Trophoblast cell (in vitro differentiated cells and primary cell): ENCODE measurements at regions not wholly inside any gene's neighbourhood (a gene's known extent, or its start where the extent isn't known, plus 50 kb on each side); places are given as distances from the start of the nearest gene placed in this dataset.

Experiments
- DNase-seq, 2 donors: peaks; one replicate each; pipeline ENCODE4 v3.0.0-alpha.2; 2016
- H2AFZ ChIP-seq: 2 replicates; pipeline ENCODE4 v1.6.1; 2013; ENCODE audit warnings: low read length, moderate library complexity, mild to moderate bottlenecking; ENCODE audit not compliant: insufficient read depth, poor library complexity
- H2AK5ac ChIP-seq: 2 replicates; pipeline ENCODE4 v1.6.1; 2013; ENCODE audit warnings: mild to moderate bottlenecking, low read length
- H2BK120ac ChIP-seq: 2 replicates; pipeline ENCODE4 v1.6.1; 2013; ENCODE audit warnings: low read length, mild to moderate bottlenecking, moderate library complexity; ENCODE audit not compliant: insufficient read depth, poor library complexity
- H2BK12ac ChIP-seq: 2 replicates; pipeline ENCODE4 v1.6.1; 2013; ENCODE audit warnings: mild to moderate bottlenecking, low read length, moderate library complexity
- H2BK5ac ChIP-seq: 2 replicates; pipeline ENCODE4 v1.6.1; 2013; ENCODE audit warnings: low read length, low read depth, moderate library complexity, mild to moderate bottlenecking; ENCODE audit not compliant: poor library complexity
- H3K14ac ChIP-seq: 2 replicates; pipeline ENCODE4 v1.6.1; 2013; ENCODE audit warnings: mild to moderate bottlenecking, low read length
- H3K18ac ChIP-seq: 2 replicates; pipeline ENCODE4 v1.6.1; 2013; ENCODE audit warnings: mild to moderate bottlenecking, low read length
- H3K23ac ChIP-seq: 2 replicates; pipeline ENCODE4 v1.6.1; 2013; ENCODE audit warnings: low read length
- H3K27ac ChIP-seq: 2 replicates; pipeline ENCODE4 v1.5.1; 2013; ENCODE audit warnings: low read depth, mild to moderate bottlenecking, inconsistent platforms, low read length, moderate library complexity
- H3K27me3 ChIP-seq: 2 replicates; pipeline ENCODE4 v1.6.1; 2013; ENCODE audit warnings: inconsistent platforms, mild to moderate bottlenecking, low read length, moderate library complexity; ENCODE audit not compliant: insufficient read depth
- H3K36me3 ChIP-seq, 2 experiments: 1 replicate in 1 of 2; 2 replicates in 1 of 2; pipeline ENCODE4 v1.6.1; 2013; ENCODE audit warnings: low read length in 2 of 2, mild to moderate bottlenecking in 2 of 2, moderate library complexity in 1 of 2; ENCODE audit not compliant: insufficient read depth in 2 of 2, control insufficient read depth in 1 of 2
- H3K4ac ChIP-seq: 2 replicates; pipeline ENCODE4 v1.6.1; 2013; ENCODE audit warnings: low read depth, mild to moderate bottlenecking, low read length, moderate library complexity
- H3K4me1 ChIP-seq, 2 experiments: 1 replicate in 1 of 2; 2 replicates in 1 of 2; pipeline ENCODE4 v1.6.1; 2013; ENCODE audit warnings: low read length in 2 of 2, mild to moderate bottlenecking in 2 of 2, moderate library complexity in 1 of 2; ENCODE audit not compliant: insufficient read depth in 2 of 2, control insufficient read depth in 1 of 2
- H3K4me2 ChIP-seq: 2 replicates; pipeline ENCODE4 v1.6.1; 2013; ENCODE audit warnings: inconsistent platforms, mild to moderate bottlenecking, low read length, moderate library complexity
- H3K4me3 ChIP-seq: 2 replicates; pipeline ENCODE4 v1.5.1; 2013; ENCODE audit warnings: mild to moderate bottlenecking, low read depth, low read length, inconsistent platforms
- H3K79me1 ChIP-seq: one replicate; pipeline ENCODE4 v1.6.1; 2013; ENCODE audit warnings: low read length
- H3K79me2 ChIP-seq: 2 replicates; pipeline ENCODE4 v1.6.1; 2013; ENCODE audit warnings: low read length, mild to moderate bottlenecking; ENCODE audit not compliant: control insufficient read depth, insufficient read depth, poor library complexity
- H3K9ac ChIP-seq: 2 replicates; pipeline ENCODE4 v1.6.1; 2013; ENCODE audit warnings: mild to moderate bottlenecking, low read length
- H3K9me3 ChIP-seq: 2 replicates; pipeline ENCODE4 v1.6.1; 2013; ENCODE audit warnings: low read depth, mild to moderate bottlenecking, control low read depth, inconsistent platforms, low read length; ENCODE audit not compliant: insufficient read depth
- H4K12ac ChIP-seq: 2 replicates; pipeline ENCODE4 v1.6.1; 2013; ENCODE audit warnings: low read depth, mild to moderate bottlenecking, low read length, moderate library complexity
- H4K8ac ChIP-seq: 2 replicates; pipeline ENCODE4 v1.6.1; 2013; ENCODE audit warnings: low read depth, mild to moderate bottlenecking, low read length, moderate library complexity
- H4K91ac ChIP-seq: one replicate; pipeline ENCODE4 v1.6.1; 2013; ENCODE audit warnings: low read depth, mild to moderate bottlenecking, low read length, moderate library complexity
- WGBS: extraction: QIAGEN DNeasy Blood & Tissue Kit; methylation state at CpG from one replicate; pipeline ENCODE4 v1.1.7; 2013; ENCODE audit warnings: missing lambda C conversion rate; ENCODE audit not compliant: insufficient read length, insufficient coverage; ENCODE audit errors: extremely low coverage; 5-methylcytosine and 5-hydroxymethylcytosine counted together

GRCh38 chr5:105407200-105407599 lies 1844.6 kb upstream of the NUDT12 start:
- Histone ChIP-seq H3K36me3 (no peaks in the 10 kb centered on the region), H2AK5ac (no peak overlapping the region), H3K4me3 (no peak overlapping the region), H3K23ac (no peak overlapping the region), H3K9ac (no peak overlapping the region), H3K14ac (no peak overlapping the region), H2AFZ (no peak overlapping the region), H3K79me1 (no peaks in the 10 kb centered on the region), H3K79me2 (no peaks in the 10 kb centered on the region), H2BK5ac (no peak overlapping the region), H2BK120ac (no peak overlapping the region), H3K4ac (no peak overlapping the region), H3K27ac (no peak overlapping the region), H3K18ac (no peak overlapping the region), H2BK12ac (no peak overlapping the region), H4K12ac (no peak overlapping the region), H3K27me3 (no peaks in the 10 kb centered on the region), H4K8ac (no peak overlapping the region), H3K4me2 (no peak overlapping the region), H3K9me3 (no peaks in the 10 kb centered on the region), H4K91ac (no peak overlapping the region), H3K4me1 (no peaks in the 10 kb centered on the region)
- WGBS: no CpG with 5 or more reads among the region's 1 CpG
- no peak for DNase-seq

- no peak overlapping the region for H3K14ac ChIP-seq
- H3K4me3 ChIP-seq: no peak overlapping the region
- no peak overlapping the region for H2AFZ ChIP-seq
- no peak overlapping the region for H3K4me2 ChIP-seq
- H3K18ac ChIP-seq: no peak overlapping the region
- no peak overlapping the region for H3K23ac ChIP-seq
- H3K27me3 ChIP-seq: no peaks in the 10 kb centered on the region
- H3K9ac ChIP-seq: no peak overlapping the region
- H2BK12ac ChIP-seq: no peak overlapping the region
- no CpG with 5 or more reads among the region's 1 CpG for WGBS
- no peaks in the 10 kb centered on the region for H3K79me2 ChIP-seq
- no peaks in the 10 kb centered on the region for H3K9me3 ChIP-seq
- no peak overlapping the region for H2BK120ac ChIP-seq
- H2AK5ac ChIP-seq: no peak overlapping the region
- H3K4ac ChIP-seq: no peak overlapping the region
- H4K91ac ChIP-seq: no peak overlapping the region
- no peak for DNase-seq
- H3K79me1 ChIP-seq: no peaks in the 10 kb centered on the region
- no peak overlapping the region for H4K12ac ChIP-seq
- no peak overlapping the region for H3K27ac ChIP-seq
- no peaks in the 10 kb centered on the region for H3K4me1 ChIP-seq
- H4K8ac ChIP-seq: no peak overlapping the region
- no peaks in the 10 kb centered on the region for H3K36me3 ChIP-seq
- H2BK5ac ChIP-seq: no peak overlapping the region
These were observed 1835.2 kb upstream of the NUDT12 start for GRCh38 chr5:105397749-105398148.

- no peak overlapping the region for H3K14ac ChIP-seq
- H3K4ac ChIP-seq: no peak overlapping the region
- no peak overlapping the region for H2AFZ ChIP-seq
- H3K9me3 ChIP-seq: peaks cover 5% of the 10 kb centered on the region
- no CpG with 5 or more reads among the region's 18 CpGs for WGBS
- no peak overlapping the region for H4K8ac ChIP-seq
- peak; percentile 79 to 96 for DNase-seq
- H3K4me2 ChIP-seq: no peak overlapping the region
- H4K91ac ChIP-seq: no peak overlapping the region
- no peak overlapping the region for H3K18ac ChIP-seq
- no peak overlapping the region for H4K12ac ChIP-seq
- no peak overlapping the region for H2BK120ac ChIP-seq
- H3K4me3 ChIP-seq: no peak overlapping the region
- H2AK5ac ChIP-seq: no peak overlapping the region
- no peak overlapping the region for H3K9ac ChIP-seq
- peaks cover 0 to 2% of the 10 kb centered on the region in 2 experiments for H3K36me3 ChIP-seq
- H2BK12ac ChIP-seq: no peak overlapping the region
- H3K27ac ChIP-seq: no peak overlapping the region
- no peaks in the 10 kb centered on the region for H3K27me3 ChIP-seq
- H3K79me1 ChIP-seq: no peaks in the 10 kb centered on the region
- no peaks in the 10 kb centered on the region for H3K79me2 ChIP-seq
- no peak overlapping the region for H3K23ac ChIP-seq
- H2BK5ac ChIP-seq: no peak overlapping the region
- no peaks in the 10 kb centered on the region for H3K4me1 ChIP-seq
These were observed 1830.1 kb upstream of the NUDT12 start for GRCh38 chr5:105392710-105393149.

GRCh38 chr5:105392122-105392709 lies 1829.6 kb upstream of the NUDT12 start:
- Histone ChIP-seq H3K14ac (no peak overlapping the region), H2BK120ac (no peak overlapping the region), H3K23ac (no peak overlapping the region), H3K18ac (no peak overlapping the region), H3K9ac (no peak overlapping the region), H3K4me3 (peak overlapping the region; percentile 9), H2AK5ac (no peak overlapping the region), H3K79me2 (no peaks in the 10 kb centered on the region), H3K4me1 (no peaks in the 10 kb centered on the region), H2BK12ac (no peak overlapping the region), H4K8ac (no peak overlapping the region), H2BK5ac (no peak overlapping the region), H3K27ac (no peak overlapping the region), H3K36me3 (peaks cover 0 to 2% of the 10 kb centered on the region in 2 experiments), H4K12ac (no peak overlapping the region), H3K4ac (no peak overlapping the region), H3K27me3 (no peaks in the 10 kb centered on the region), H2AFZ (no peak overlapping the region), H3K9me3 (peaks cover 5% of the 10 kb centered on the region), H3K79me1 (no peaks in the 10 kb centered on the region), H3K4me2 (no peak overlapping the region), H4K91ac (no peak overlapping the region)
- peak; percentile 99 for DNase-seq
- WGBS: no CpG with 5 or more reads among the region's 20 CpGs
